IMR-90 (cell line): ENCODE measurements at regions not wholly inside any gene's neighbourhood (a gene's known extent, or its start where the extent isn't known, plus 50 kb on each side); places are given as distances from the start of the nearest gene placed in this dataset.

ENCODE experiments used
- CEBPB ChIP-seq: IDR thresholded peaks from 2 replicates; pipeline ENCODE4 v1.6.1; 2012; ENCODE audit warnings: low read depth, low read length, improper control_type of control experiment
- MAFK ChIP-seq: IDR thresholded peaks from 2 replicates; pipeline ENCODE4 v1.6.1; 2012; ENCODE audit warnings: low read depth, low read length, improper control_type of control experiment
- MAZ ChIP-seq: IDR thresholded peaks from 2 replicates; pipeline ENCODE4 v1.6.1; 2012; ENCODE audit warnings: low read depth, mild to moderate bottlenecking, low read length, improper control_type of control experiment, moderate library complexity, borderline replicate concordance
- MXI1 ChIP-seq: IDR thresholded peaks from 2 replicates; pipeline ENCODE4 v1.6.1; 2012; ENCODE audit warnings: low read depth, mild to moderate bottlenecking, low read length, moderate library complexity, borderline replicate concordance
- POLR2A ChIP-seq: IDR thresholded peaks from 2 replicates; pipeline ENCODE4 v1.6.1; 2012; ENCODE audit warnings: mild to moderate bottlenecking, low read depth, low read length
- RAD21 ChIP-seq: IDR thresholded peaks from 2 replicates; pipeline ENCODE4 v1.6.1; 2012; ENCODE audit warnings: low read length, improper control_type of control experiment
- RFX5 ChIP-seq: IDR thresholded peaks from 2 replicates; pipeline ENCODE4 v1.8.0; 2012; ENCODE audit warnings: low read depth, mild to moderate bottlenecking, low read length, moderate library complexity
- TF ChIP-seq, protein P1 (sequence below): conservative IDR thresholded peaks from 2 replicates; pipeline ENCODE4 v1.5.1; 2012; ENCODE audit warnings: mild to moderate bottlenecking, low read depth, low read length, improper control_type of control experiment
- TF ChIP-seq, protein P2 (sequence below): fragments of 150-350 bp; IDR thresholded peaks from 2 replicates; pipeline ENCODE4 v1.6.1; 2016; ENCODE audit warnings: low read depth, mild to moderate bottlenecking, low read length, moderate library complexity, borderline replicate concordance
- TF ChIP-seq, protein P3 (sequence below): fragments of 150-350 bp; IDR thresholded peaks from 2 replicates; pipeline ENCODE4 v1.6.1; 2017; ENCODE audit warnings: mild to moderate bottlenecking, antibody characterized with exemption, low read length, low read depth

DNA sequence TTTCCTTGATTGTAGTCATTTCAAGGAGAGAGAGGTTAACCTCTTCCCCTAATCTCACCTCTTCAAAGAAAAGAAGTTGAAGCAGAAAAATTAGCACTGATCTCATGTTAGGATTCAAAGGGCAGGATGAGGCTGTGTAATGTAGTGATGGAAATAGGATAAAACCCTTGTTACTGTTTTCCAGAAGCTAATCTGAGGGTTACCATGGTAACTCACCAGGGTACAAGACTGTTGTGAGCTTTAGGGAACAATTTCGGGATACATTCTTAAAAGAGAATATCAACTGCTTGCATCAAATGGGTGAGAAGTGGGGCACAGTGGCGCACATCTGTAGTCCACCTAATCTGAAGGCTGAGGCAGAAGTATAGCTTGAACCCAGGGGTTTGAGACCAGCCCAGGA lies 64.9 kb upstream of the SLC39A10 start:
- TF ChIP-seq, protein P1, sequence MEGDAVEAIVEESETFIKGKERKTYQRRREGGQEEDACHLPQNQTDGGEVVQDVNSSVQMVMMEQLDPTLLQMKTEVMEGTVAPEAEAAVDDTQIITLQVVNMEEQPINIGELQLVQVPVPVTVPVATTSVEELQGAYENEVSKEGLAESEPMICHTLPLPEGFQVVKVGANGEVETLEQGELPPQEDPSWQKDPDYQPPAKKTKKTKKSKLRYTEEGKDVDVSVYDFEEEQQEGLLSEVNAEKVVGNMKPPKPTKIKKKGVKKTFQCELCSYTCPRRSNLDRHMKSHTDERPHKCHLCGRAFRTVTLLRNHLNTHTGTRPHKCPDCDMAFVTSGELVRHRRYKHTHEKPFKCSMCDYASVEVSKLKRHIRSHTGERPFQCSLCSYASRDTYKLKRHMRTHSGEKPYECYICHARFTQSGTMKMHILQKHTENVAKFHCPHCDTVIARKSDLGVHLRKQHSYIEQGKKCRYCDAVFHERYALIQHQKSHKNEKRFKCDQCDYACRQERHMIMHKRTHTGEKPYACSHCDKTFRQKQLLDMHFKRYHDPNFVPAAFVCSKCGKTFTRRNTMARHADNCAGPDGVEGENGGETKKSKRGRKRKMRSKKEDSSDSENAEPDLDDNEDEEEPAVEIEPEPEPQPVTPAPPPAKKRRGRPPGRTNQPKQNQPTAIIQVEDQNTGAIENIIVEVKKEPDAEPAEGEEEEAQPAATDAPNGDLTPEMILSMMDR, result no peak
- TF ChIP-seq MAFK (no peak), RFX5 (no peak), POLR2A (no peak), MXI1 (no peak), MAZ (no peak), RAD21 (no peak), CEBPB (no peak)
- TF ChIP-seq, protein P2, sequence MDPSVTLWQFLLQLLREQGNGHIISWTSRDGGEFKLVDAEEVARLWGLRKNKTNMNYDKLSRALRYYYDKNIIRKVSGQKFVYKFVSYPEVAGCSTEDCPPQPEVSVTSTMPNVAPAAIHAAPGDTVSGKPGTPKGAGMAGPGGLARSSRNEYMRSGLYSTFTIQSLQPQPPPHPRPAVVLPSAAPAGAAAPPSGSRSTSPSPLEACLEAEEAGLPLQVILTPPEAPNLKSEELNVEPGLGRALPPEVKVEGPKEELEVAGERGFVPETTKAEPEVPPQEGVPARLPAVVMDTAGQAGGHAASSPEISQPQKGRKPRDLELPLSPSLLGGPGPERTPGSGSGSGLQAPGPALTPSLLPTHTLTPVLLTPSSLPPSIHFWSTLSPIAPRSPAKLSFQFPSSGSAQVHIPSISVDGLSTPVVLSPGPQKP, result no peak
- TF ChIP-seq, protein P3, sequence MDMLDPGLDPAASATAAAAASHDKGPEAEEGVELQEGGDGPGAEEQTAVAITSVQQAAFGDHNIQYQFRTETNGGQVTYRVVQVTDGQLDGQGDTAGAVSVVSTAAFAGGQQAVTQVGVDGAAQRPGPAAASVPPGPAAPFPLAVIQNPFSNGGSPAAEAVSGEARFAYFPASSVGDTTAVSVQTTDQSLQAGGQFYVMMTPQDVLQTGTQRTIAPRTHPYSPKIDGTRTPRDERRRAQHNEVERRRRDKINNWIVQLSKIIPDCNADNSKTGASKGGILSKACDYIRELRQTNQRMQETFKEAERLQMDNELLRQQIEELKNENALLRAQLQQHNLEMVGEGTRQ, result no peak
